Gastrocnemius medialis (tissue), 4 donors: ENCODE measurements at regions not wholly inside any gene's neighbourhood (a gene's known extent, or its start where the extent isn't known, plus 50 kb on each side); places are given as distances from the start of the nearest gene placed in this dataset.

Experiments used
- ATAC-seq, 2 donors: fragments of 150-250 bp; one replicate each; pipeline ENCODE4 v1.9.1; 2016
- DNase-seq, 2 donors: peaks; one replicate each; pipeline ENCODE4 v3.0.0-alpha.2; 2019
- H3K27ac ChIP-seq, 4 donors: fragments of 200-600 bp; sonication (generic); 1 replicate in 1 of 4; 2 replicates in 3 of 4; pipeline ENCODE4 v1.5.1; 2016 to 2018; ENCODE audit warnings: mild to moderate bottlenecking in 2 of 4, moderate library complexity in 1 of 4
- H3K27me3 ChIP-seq, 3 donors: fragments of 200-600 bp; sonication (generic) in 2 of 3; 1 replicate in 1 of 3; 2 replicates in 2 of 3; pipeline versions ENCODE4 v1.5.1 to v1.6.0; 2016 to 2019; ENCODE audit warnings: mild to moderate bottlenecking in 1 of 3, moderate library complexity in 1 of 3
- H3K36me3 ChIP-seq, 2 donors: fragments of 200-600 bp; sonication (generic) in 1 of 2; one replicate each; pipeline ENCODE4 v1.5.1; 2017 to 2018
- H3K4me1 ChIP-seq, 2 donors: fragments of 200-600 bp; sonication (generic) in 1 of 2; one replicate each; pipeline ENCODE4 v1.5.1; 2016 to 2017; ENCODE audit warnings: mild to moderate bottlenecking in 2 of 2
- H3K4me3 ChIP-seq, 4 donors: fragments of 200-600 bp; sonication (generic) in 3 of 4; 1 replicate in 1 of 4; 2 replicates in 3 of 4; pipeline ENCODE4 v1.5.1; 2016 to 2019; ENCODE audit warnings: mild to moderate bottlenecking in 2 of 4
- H3K9me3 ChIP-seq, 3 donors: fragments of 200-600 bp; sonication (generic) in 2 of 3; 1 replicate in 1 of 3; 2 replicates in 2 of 3; pipeline ENCODE4 v1.5.1; 2016 to 2019
- CTCF ChIP-seq, 5 experiments: fragments of 450-650 bp in 3 of 5; fragments of 200-600 bp in 2 of 5; sonication (generic) in 2 of 5; IDR thresholded peaks in 4 of 5; conservative IDR thresholded peaks in 1 of 5; 1 replicate in 4 of 5; 2 replicates in 1 of 5; pipeline ENCODE4 v1.5.1; 2016 to 2019; ENCODE audit warnings: antibody characterized with exemption in 5 of 5, mild to moderate bottlenecking in 3 of 5, moderate library complexity in 3 of 5
- POLR2A ChIP-seq, 2 donors: fragments of 450-650 bp; IDR thresholded peaks; one replicate each; pipeline ENCODE4 v1.6.1; 2017; ENCODE audit warnings: antibody characterized with exemption in 2 of 2, mild to moderate bottlenecking in 2 of 2, moderate library complexity in 2 of 2
- in situ Hi-C, 4 donors: fragments of 200-750 bp; cut with MboI; loops; one replicate each; pipeline versions ENCODE4 v1.15.0 to v1.8.0; 2017; ENCODE audit warnings: low sequenced_read_pairs in 4 of 4
- intact Hi-C: fragments of 100-400 bp; cut with DNase I; formaldehyde crosslinking; loops from one replicate; pipeline ENCODE4 v1.15.1; 2023; ENCODE audit warnings: low total_unique reads

DNA sequence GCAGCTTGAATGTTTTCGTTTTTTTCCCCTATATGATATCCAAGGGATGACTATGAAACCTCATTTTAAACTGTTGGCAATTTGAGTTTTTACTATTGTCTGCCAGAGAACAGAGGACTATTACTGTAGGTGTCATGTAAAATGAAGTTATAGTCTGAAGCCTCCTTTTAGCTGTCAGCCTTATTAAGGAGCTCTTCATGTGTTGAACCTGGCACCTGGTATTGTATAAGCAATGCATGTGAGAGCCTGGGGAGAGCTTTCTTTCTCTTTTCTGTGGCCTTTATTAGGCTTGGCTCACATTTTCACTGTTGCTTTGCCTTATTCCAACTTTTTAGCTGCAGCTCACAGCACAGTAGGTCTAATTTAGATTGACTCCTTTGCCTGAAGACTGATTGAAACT, 119.1 kb upstream of the FOXP2 start:
- TF ChIP-seq POLR2A (IDR thresholded peaks at IDR 0.05) (no peak), CTCF (IDR thresholded peaks at IDR 0.05 in 4 of 5, conservative IDR thresholded peaks at IDR 0.05 in 1 of 5) (no peak)
- no peaks in the 10 kb centered on the region for H3K4me1 ChIP-seq
- ATAC-seq: no peak

GRCh38 chr7:114294036-114294435, 120.6 kb upstream of the FOXP2 start:
- in situ Hi-C loops: no loop called here
- TF ChIP-seq CTCF (IDR thresholded peaks at IDR 0.05 in 4 of 5, conservative IDR thresholded peaks at IDR 0.05 in 1 of 5) (no peak), POLR2A (IDR thresholded peaks at IDR 0.05) (no peak)
- Histone ChIP-seq H3K27me3 (no peaks in the 10 kb centered on the region), H3K27ac (no peak overlapping the region), H3K4me3 (no peak overlapping the region), H3K9me3 (no peaks in the 10 kb centered on the region), H3K4me1 (no peaks in the 10 kb centered on the region), H3K36me3 (no peaks in the 10 kb centered on the region)
- ATAC-seq (no peak), DNase-seq (no peak)
- intact Hi-C loops: no loop called here

More for the DNA sequence above, 119.1 kb upstream of the FOXP2 start:
- in situ Hi-C loops (no loop called here), intact Hi-C loops (no loop called here)
- no peak overlapping the region for H3K4me3 ChIP-seq
- H3K36me3 ChIP-seq: no peaks in the 10 kb centered on the region
- DNase-seq: no peak
- no peaks in the 10 kb centered on the region for H3K9me3 ChIP-seq
- H3K27ac ChIP-seq: no peak overlapping the region
- no peaks in the 10 kb centered on the region for H3K27me3 ChIP-seq

GRCh38 chr7:114293289-114294012, 121.2 kb upstream of the FOXP2 start:
- in situ Hi-C loops: no loop called here

DNA sequence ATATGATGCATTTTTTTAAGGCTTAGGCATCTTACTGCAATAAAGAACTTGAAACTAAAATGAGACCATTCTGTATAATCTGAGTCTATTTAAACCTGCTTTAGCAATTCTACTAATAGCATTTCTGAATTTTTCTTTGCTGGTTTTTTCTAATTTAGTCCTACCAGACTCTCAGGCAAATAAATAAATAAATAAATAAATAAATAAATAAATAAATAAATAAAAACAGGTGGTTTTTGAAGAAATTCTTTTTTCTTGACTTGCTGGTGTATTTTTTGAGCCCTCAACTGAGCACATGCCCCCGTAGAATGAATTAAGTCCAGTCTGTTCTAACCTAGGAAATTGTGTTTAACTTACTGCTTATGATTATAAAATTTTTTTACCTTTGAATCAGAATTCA, 134.7 kb upstream of the FOXP2 start:
- in situ Hi-C loops (no loop called here), intact Hi-C loops (no loop called here)
- H3K4me1 ChIP-seq: peaks cover 0 to 4% of the 10 kb centered on the region in 2 donors
- H3K27ac ChIP-seq: no peak overlapping the region
- H3K4me3 ChIP-seq: no peak overlapping the region
- H3K9me3 ChIP-seq: no peaks in the 10 kb centered on the region
- ATAC-seq: no peak
- no peak for DNase-seq
- TF ChIP-seq POLR2A (IDR thresholded peaks at IDR 0.05): no peak
- no peak for TF ChIP-seq CTCF (IDR thresholded peaks at IDR 0.05 in 4 of 5, conservative IDR thresholded peaks at IDR 0.05 in 1 of 5)
- no peaks in the 10 kb centered on the region for H3K36me3 ChIP-seq
- H3K27me3 ChIP-seq: no peaks in the 10 kb centered on the region

More at GRCh38 chr7:114293289-114294012, 121.2 kb upstream of the FOXP2 start:
- H3K36me3 ChIP-seq: no peaks in the 10 kb centered on the region
- H3K4me1 ChIP-seq: no peaks in the 10 kb centered on the region
- no peak for ATAC-seq
- TF ChIP-seq CTCF (IDR thresholded peaks at IDR 0.05 in 4 of 5, conservative IDR thresholded peaks at IDR 0.05 in 1 of 5) (no peak), POLR2A (IDR thresholded peaks at IDR 0.05) (no peak)
- H3K4me3 ChIP-seq: no peak overlapping the region
- no peaks in the 10 kb centered on the region for H3K9me3 ChIP-seq
- no peak for DNase-seq
- intact Hi-C loops: no loop called here
- no peaks in the 10 kb centered on the region for H3K27me3 ChIP-seq
- no peak overlapping the region for H3K27ac ChIP-seq

DNA sequence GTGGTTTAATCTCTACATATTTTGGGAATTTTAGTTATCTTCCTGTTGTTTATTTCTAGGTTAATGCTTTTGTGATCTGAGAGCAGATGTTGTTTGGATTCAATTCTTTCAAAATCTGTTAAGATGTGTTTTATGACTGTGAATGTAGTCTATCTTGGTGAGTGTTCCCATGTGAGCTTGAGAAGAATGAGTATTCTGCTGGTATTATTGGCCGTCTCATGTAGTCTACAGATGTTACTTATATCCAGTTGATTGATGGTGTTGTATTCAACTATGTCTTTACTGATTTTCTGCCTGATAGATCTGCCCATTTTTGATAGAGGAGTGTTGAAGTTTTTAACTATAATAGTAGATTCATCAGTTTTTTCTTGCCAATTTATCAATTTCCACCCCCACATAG, 141.4 kb upstream of the FOXP2 start:
- in situ Hi-C loops: no loop called here
- Histone ChIP-seq H3K9me3 (no peaks in the 10 kb centered on the region), H3K4me1 (peaks cover 7 to 8% of the 10 kb centered on the region in 2 donors), H3K27ac (no peak overlapping the region), H3K27me3 (no peaks in the 10 kb centered on the region), H3K36me3 (no peaks in the 10 kb centered on the region), H3K4me3 (no peak overlapping the region)
- DNase-seq (no peak), ATAC-seq (no peak)
- TF ChIP-seq POLR2A (IDR thresholded peaks at IDR 0.05): no peak
- no peak for TF ChIP-seq CTCF (IDR thresholded peaks at IDR 0.05 in 4 of 5, conservative IDR thresholded peaks at IDR 0.05 in 1 of 5)
- intact Hi-C loops: no loop called here
